ENCODE measurements at regions not wholly inside any gene's neighbourhood (a gene's known extent, or its start where the extent isn't known, plus 50 kb on each side); places are given as distances from the start of the nearest gene placed in this dataset.

- H3K4me3 ChIP-seq (ENCODE audit: low read length in 2 of 2) = no peak overlapping the region
- no peaks in the 10 kb centered on the region for H3K79me1 ChIP-seq (ENCODE audit: low read depth, low read length)
- H3K9me3 ChIP-seq (replicated peaks in 1 of 2; ENCODE audit: control insufficient read depth in 2 of 2, insufficient read depth in 1 of 2, low read depth in 1 of 2, low read length in 2 of 2) = no peaks in the 10 kb centered on the region
- H3K27me3 ChIP-seq (ENCODE audit: control insufficient read depth in 3 of 3, insufficient read depth in 3 of 3, low read depth in 1 of 3, low read length in 3 of 3) = no peaks in the 10 kb centered on the region
- no peak overlapping the region for H2AK5ac ChIP-seq (ENCODE audit: low read depth, low read length)
- no peak overlapping the region for H3K4me2 ChIP-seq (ENCODE audit: insufficient read depth, low read length, poor library complexity, severe bottlenecking)
- H3K27ac ChIP-seq (replicated peaks; ENCODE audit: low read length) = no peak overlapping the region
- no CpG with 5 or more reads among the region's 6 CpGs for WGBS, 2 donors (ENCODE audit: extremely low coverage in 2 of 2, insufficient read length in 2 of 2, insufficient replicate concordance in 1 of 2)
- no peak for DNase-seq (ENCODE audit: low spot score)
- no peak overlapping the region for H3K4ac ChIP-seq (ENCODE audit: low read length)
- H3K36me3 ChIP-seq (replicated peaks in 1 of 2; ENCODE audit: control insufficient read depth in 2 of 2, insufficient read depth in 2 of 2, low read length in 2 of 2) = no peaks in the 10 kb centered on the region
- H2BK5ac ChIP-seq (ENCODE audit: low read length) = no peak overlapping the region
- no peak overlapping the region for H3K23ac ChIP-seq (ENCODE audit: low read depth, low read length, poor library complexity)
- H4K91ac ChIP-seq (ENCODE audit: low read depth, low read length, poor library complexity) = no peak overlapping the region
- H2BK15ac ChIP-seq (ENCODE audit: low read length) = no peak overlapping the region
- no peak overlapping the region for H2AFZ ChIP-seq (ENCODE audit: low read length)
- no peak overlapping the region for H4K8ac ChIP-seq (ENCODE audit: low read depth, low read length)
- no peak overlapping the region for H3K14ac ChIP-seq (ENCODE audit: low read length)
- no peak overlapping the region for H3K9ac ChIP-seq (ENCODE audit: low read depth, low read length, poor library complexity)
- no peak overlapping the region for H2BK120ac ChIP-seq (ENCODE audit: low read depth, low read length)
- H2BK12ac ChIP-seq (ENCODE audit: low read length) = no peak overlapping the region
- H3K4me1 ChIP-seq (ENCODE audit: control insufficient read depth in 2 of 2, insufficient read depth in 1 of 2, low read depth in 1 of 2, low read length in 2 of 2) = peaks cover 17 to 18% of the 10 kb centered on the region in 2 donors
- H3K18ac ChIP-seq (ENCODE audit: low read length) = no peak overlapping the region
Observed at GRCh38 chr2:200089040-200089755, 133.8 kb downstream of the MAIP1 start.

GRCh38 chr2:200089756-200090109, 134.4 kb downstream of the MAIP1 start:
- no peak overlapping the region for H3K18ac ChIP-seq (ENCODE audit: low read length)
- H2BK5ac ChIP-seq (ENCODE audit: low read length) = no peak overlapping the region

GRCh38 chr2:200090683-200091082, 135.3 kb downstream of the MAIP1 start:
- Histone ChIP-seq H3K9ac (ENCODE audit: low read depth, low read length, poor library complexity) (no peak overlapping the region), H4K8ac (ENCODE audit: low read depth, low read length) (no peak overlapping the region), H3K27me3 (ENCODE audit: control insufficient read depth in 3 of 3, insufficient read depth in 3 of 3, low read depth in 1 of 3, low read length in 3 of 3) (no peaks in the 10 kb centered on the region), H4K91ac (ENCODE audit: low read depth, low read length, poor library complexity) (no peak overlapping the region), H3K4me3 (ENCODE audit: low read length in 2 of 2) (no peak overlapping the region), H3K18ac (ENCODE audit: low read length) (no peak overlapping the region), H2BK5ac (ENCODE audit: low read length) (no peak overlapping the region), H3K27ac (replicated peaks; ENCODE audit: low read length) (no peak overlapping the region), H2BK120ac (ENCODE audit: low read depth, low read length) (no peak overlapping the region), H3K4ac (ENCODE audit: low read length) (no peak overlapping the region), H2AFZ (ENCODE audit: low read length) (no peak overlapping the region), H3K79me1 (ENCODE audit: low read depth, low read length) (no peaks in the 10 kb centered on the region), H3K36me3 (replicated peaks in 1 of 2; ENCODE audit: control insufficient read depth in 2 of 2, insufficient read depth in 2 of 2, low read length in 2 of 2) (no peaks in the 10 kb centered on the region), H2AK5ac (ENCODE audit: low read depth, low read length) (no peak overlapping the region), H3K9me3 (replicated peaks in 1 of 2; ENCODE audit: control insufficient read depth in 2 of 2, insufficient read depth in 1 of 2, low read depth in 1 of 2, low read length in 2 of 2) (no peaks in the 10 kb centered on the region), H2BK12ac (ENCODE audit: low read length) (no peak overlapping the region), H3K4me1 (ENCODE audit: control insufficient read depth in 2 of 2, insufficient read depth in 1 of 2, low read depth in 1 of 2, low read length in 2 of 2) (peaks cover 19% of the 10 kb centered on the region in 2 donors), H2BK15ac (ENCODE audit: low read length) (no peak overlapping the region), H3K14ac (ENCODE audit: low read length) (no peak overlapping the region), H3K23ac (ENCODE audit: low read depth, low read length, poor library complexity) (no peak overlapping the region), H3K4me2 (ENCODE audit: insufficient read depth, low read length, poor library complexity, severe bottlenecking) (no peak overlapping the region)
- WGBS, 2 donors (ENCODE audit: extremely low coverage in 2 of 2, insufficient read length in 2 of 2, insufficient replicate concordance in 1 of 2) = no CpG with 5 or more reads among the region's 6 CpGs
- DNase-seq (ENCODE audit: low spot score) = no peak

More at GRCh38 chr2:200089756-200090109, 134.4 kb downstream of the MAIP1 start:
- Histone ChIP-seq H3K9me3 (replicated peaks in 1 of 2; ENCODE audit: control insufficient read depth in 2 of 2, insufficient read depth in 1 of 2, low read depth in 1 of 2, low read length in 2 of 2) (no peaks in the 10 kb centered on the region), H3K14ac (ENCODE audit: low read length) (no peak overlapping the region), H2AFZ (ENCODE audit: low read length) (no peak overlapping the region), H3K4ac (ENCODE audit: low read length) (no peak overlapping the region), H2AK5ac (ENCODE audit: low read depth, low read length) (no peak overlapping the region), H3K9ac (ENCODE audit: low read depth, low read length, poor library complexity) (no peak overlapping the region), H3K4me2 (ENCODE audit: insufficient read depth, low read length, poor library complexity, severe bottlenecking) (no peak overlapping the region), H3K4me3 (ENCODE audit: low read length in 2 of 2) (no peak overlapping the region), H2BK15ac (ENCODE audit: low read length) (no peak overlapping the region), H2BK12ac (ENCODE audit: low read length) (no peak overlapping the region), H3K23ac (ENCODE audit: low read depth, low read length, poor library complexity) (no peak overlapping the region), H3K27me3 (ENCODE audit: control insufficient read depth in 3 of 3, insufficient read depth in 3 of 3, low read depth in 1 of 3, low read length in 3 of 3) (no peaks in the 10 kb centered on the region), H3K79me1 (ENCODE audit: low read depth, low read length) (no peaks in the 10 kb centered on the region), H3K36me3 (replicated peaks in 1 of 2; ENCODE audit: control insufficient read depth in 2 of 2, insufficient read depth in 2 of 2, low read length in 2 of 2) (no peaks in the 10 kb centered on the region), H4K8ac (ENCODE audit: low read depth, low read length) (no peak overlapping the region), H3K27ac (replicated peaks; ENCODE audit: low read length) (no peak overlapping the region), H3K4me1 (ENCODE audit: control insufficient read depth in 2 of 2, insufficient read depth in 1 of 2, low read depth in 1 of 2, low read length in 2 of 2) (peaks cover 17 to 18% of the 10 kb centered on the region in 2 donors), H2BK120ac (ENCODE audit: low read depth, low read length) (no peak overlapping the region), H4K91ac (ENCODE audit: low read depth, low read length, poor library complexity) (no peak overlapping the region)
- DNase-seq (ENCODE audit: low spot score) = no peak
- WGBS, 2 donors (ENCODE audit: extremely low coverage in 2 of 2, insufficient read length in 2 of 2, insufficient replicate concordance in 1 of 2) = no CpG with 5 or more reads among the region's 6 CpGs

- Histone ChIP-seq H3K36me3 (replicated peaks in 1 of 2; ENCODE audit: control insufficient read depth in 2 of 2, insufficient read depth in 2 of 2, low read length in 2 of 2) (no peaks in the 10 kb centered on the region), H3K9ac (ENCODE audit: low read depth, low read length, poor library complexity) (no peak overlapping the region), H2AK5ac (ENCODE audit: low read depth, low read length) (no peak overlapping the region), H3K18ac (ENCODE audit: low read length) (no peak overlapping the region), H3K23ac (ENCODE audit: low read depth, low read length, poor library complexity) (no peak overlapping the region), H3K4me1 (ENCODE audit: control insufficient read depth in 2 of 2, insufficient read depth in 1 of 2, low read depth in 1 of 2, low read length in 2 of 2) (peaks cover 19% of the 10 kb centered on the region in 2 donors), H3K14ac (ENCODE audit: low read length) (no peak overlapping the region), H3K79me1 (ENCODE audit: low read depth, low read length) (no peaks in the 10 kb centered on the region), H4K8ac (ENCODE audit: low read depth, low read length) (no peak overlapping the region), H3K4ac (ENCODE audit: low read length) (no peak overlapping the region), H3K27ac (replicated peaks; ENCODE audit: low read length) (no peak overlapping the region), H4K91ac (ENCODE audit: low read depth, low read length, poor library complexity) (no peak overlapping the region), H3K9me3 (replicated peaks in 1 of 2; ENCODE audit: control insufficient read depth in 2 of 2, insufficient read depth in 1 of 2, low read depth in 1 of 2, low read length in 2 of 2) (no peaks in the 10 kb centered on the region), H3K27me3 (ENCODE audit: control insufficient read depth in 3 of 3, insufficient read depth in 3 of 3, low read depth in 1 of 3, low read length in 3 of 3) (no peaks in the 10 kb centered on the region), H3K4me3 (ENCODE audit: low read length in 2 of 2) (no peak overlapping the region), H2BK15ac (ENCODE audit: low read length) (no peak overlapping the region), H2BK120ac (ENCODE audit: low read depth, low read length) (no peak overlapping the region), H2AFZ (ENCODE audit: low read length) (no peak overlapping the region), H2BK5ac (ENCODE audit: low read length) (no peak overlapping the region), H2BK12ac (ENCODE audit: low read length) (no peak overlapping the region), H3K4me2 (ENCODE audit: insufficient read depth, low read length, poor library complexity, severe bottlenecking) (no peak overlapping the region)
- WGBS, 2 donors (ENCODE audit: extremely low coverage in 2 of 2, insufficient read length in 2 of 2, insufficient replicate concordance in 1 of 2) = no CpG with 5 or more reads among the region's 2 CpGs
- no peak for DNase-seq (ENCODE audit: low spot score)
Observed at GRCh38 chr2:200091126-200091525, 135.7 kb downstream of the MAIP1 start.

All from neuronal stem cell (in vitro differentiated cells).